Epithelial cell of esophagus (primary cell): ENCODE measurements at regions not wholly inside any gene's neighbourhood (a gene's known extent, or its start where the extent isn't known, plus 50 kb on each side); places are given as distances from the start of the nearest gene placed in this dataset.

Source experiments
- DNase-seq: peaks from one replicate; pipeline ENCODE4 v3.0.0; 2010; ENCODE audit warnings: low read depth
- H3K4me3 ChIP-seq: 2 replicates; pipeline ENCODE4 v1.5.1; 2011; ENCODE audit warnings: mild to moderate bottlenecking, low read length, control low read depth
- CTCF ChIP-seq: IDR thresholded peaks from 2 replicates; pipeline ENCODE4 v1.5.1; 2011; ENCODE audit warnings: low read depth, mild to moderate bottlenecking, low read length, control low read depth, inconsistent platforms; ENCODE audit not compliant: insufficient read depth; ENCODE audit errors: missing control alignments

- TF ChIP-seq CTCF, result no peak
- no peak overlapping the region for H3K4me3 ChIP-seq
- DNase-seq, result no peak
Measured at GRCh38 chr4:24741910-24742309, 53.5 kb upstream of the SOD3 start.

GRCh38 chr4:24742335-24742734, 53.0 kb upstream of the SOD3 start:
- no peak overlapping the region for H3K4me3 ChIP-seq
- no peak for TF ChIP-seq CTCF
- no peak for DNase-seq

- H3K4me3 ChIP-seq, result no peak overlapping the region
- no peak for DNase-seq
- TF ChIP-seq CTCF, result no peak
Measured at GRCh38 chr4:24742773-24743172, 52.6 kb upstream of the SOD3 start.

- DNase-seq, result no peak
- no peak overlapping the region for H3K4me3 ChIP-seq
- TF ChIP-seq CTCF, result no peak
Measured at GRCh38 chr4:24743206-24743605, 52.2 kb upstream of the SOD3 start.

- no peak for TF ChIP-seq CTCF
- H3K4me3 ChIP-seq, result no peak overlapping the region
- no peak for DNase-seq
Measured at GRCh38 chr4:24743927-24744326, 51.4 kb upstream of the SOD3 start.

- no peak for DNase-seq
Measured at GRCh38 chr4:24745172-24745895, 50.0 kb upstream of the SOD3 start.

More at GRCh38 chr4:24745172-24745895, 50.0 kb upstream of the SOD3 start:
- no peak for TF ChIP-seq CTCF
- no peak overlapping the region for H3K4me3 ChIP-seq
